Immature natural killer cell (primary cell): ENCODE measurements at regions not wholly inside any gene's neighbourhood (a gene's known extent, or its start where the extent isn't known, plus 50 kb on each side); places are given as distances from the start of the nearest gene placed in this dataset.

Source experiments
- DNase-seq, 3 donors: peaks; one replicate each; pipeline ENCODE4 v3.0.0; 2022; ENCODE audit warnings: mixed read lengths in 1 of 3
- H3K27ac Mint-ChIP-seq, 6 donors: one replicate each; pipeline ENCODE4 v1.8.0; 2020; ENCODE audit warnings: mixed read lengths in 6 of 6, mild to moderate bottlenecking in 5 of 6, inconsistent platforms in 4 of 6, moderate library complexity in 3 of 6
- H3K27me3 Mint-ChIP-seq, 3 donors: one replicate each; pipeline ENCODE4 v1.8.0; 2020 to 2021; ENCODE audit warnings: low read depth in 3 of 3, mild to moderate bottlenecking in 3 of 3, mixed read lengths in 3 of 3, moderate library complexity in 3 of 3, inconsistent platforms in 1 of 3
- H3K36me3 Mint-ChIP-seq, 3 donors: one replicate each; pipeline ENCODE4 v1.8.0; 2020; ENCODE audit warnings: mixed read lengths in 3 of 3, inconsistent platforms in 2 of 3, mild to moderate bottlenecking in 2 of 3
- H3K4me1 Mint-ChIP-seq, 2 donors: one replicate each; pipeline ENCODE4 v1.8.0; 2020; ENCODE audit warnings: inconsistent platforms in 2 of 2, mild to moderate bottlenecking in 2 of 2, mixed read lengths in 2 of 2, moderate library complexity in 1 of 2
- H3K4me3 Mint-ChIP-seq, 5 donors: one replicate each; pipeline ENCODE4 v1.8.0; 2020; ENCODE audit warnings: mild to moderate bottlenecking in 5 of 5, mixed read lengths in 5 of 5, inconsistent platforms in 3 of 5, moderate library complexity in 3 of 5
- H3K9me3 Mint-ChIP-seq, 6 donors: one replicate each; pipeline ENCODE4 v1.8.0; 2020; ENCODE audit warnings: mild to moderate bottlenecking in 6 of 6, mixed read lengths in 6 of 6, inconsistent platforms in 4 of 6, moderate library complexity in 3 of 6

DNA sequence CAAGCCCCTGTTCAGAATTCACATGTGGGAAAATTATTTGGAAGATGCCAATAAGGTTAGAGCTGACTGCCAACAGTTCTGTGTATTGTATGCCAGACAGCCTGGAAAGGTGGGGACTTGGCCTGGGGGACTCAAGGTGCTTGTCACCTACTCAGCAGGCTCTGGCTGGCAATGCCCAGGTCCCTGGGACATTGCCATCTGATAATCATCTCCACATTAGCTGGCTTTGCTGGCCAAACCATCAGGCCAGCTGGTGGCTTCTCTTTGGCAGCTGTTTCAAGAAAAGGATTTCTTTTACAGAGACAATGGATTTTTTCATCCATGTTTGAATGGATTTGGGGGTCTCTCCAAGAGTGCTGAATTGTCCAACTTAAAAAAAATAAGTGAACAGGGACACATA is 165.2 kb downstream of the BRMS1L start:
- DNase-seq, result no peak
- H3K27ac Mint-ChIP-seq, result no peak overlapping the region
- peaks cover 0 to 9% (median 0%) of the 10 kb centered on the region in 3 donors for H3K27me3 Mint-ChIP-seq
- no peak overlapping the region for H3K4me3 Mint-ChIP-seq
- peaks cover 0 to 2% (median 0%) of the 10 kb centered on the region in 6 donors for H3K9me3 Mint-ChIP-seq
- H3K4me1 Mint-ChIP-seq, result no peaks in the 10 kb centered on the region
- no peaks in the 10 kb centered on the region for H3K36me3 Mint-ChIP-seq

DNA sequence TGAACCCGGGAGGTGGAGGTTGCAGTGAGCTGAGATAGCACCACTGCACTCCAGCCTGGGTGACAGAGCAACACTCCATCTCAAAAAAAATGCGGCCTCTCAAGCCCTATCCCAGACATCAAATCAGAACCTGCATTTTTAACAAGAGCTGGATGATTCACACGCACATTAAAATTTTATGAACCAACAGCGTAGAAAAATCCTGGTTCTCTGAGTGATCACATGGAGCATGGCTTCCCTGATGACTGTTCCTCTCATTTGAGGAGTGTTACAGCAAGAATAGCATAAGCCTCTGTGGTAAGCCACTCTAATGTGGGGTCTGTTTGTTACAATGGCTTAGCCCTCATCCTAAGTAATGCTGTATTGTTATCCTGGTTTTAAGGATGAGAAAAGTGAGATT is 163.6 kb downstream of the BRMS1L start:
- Mint-ChIP-seq H3K27me3 (peaks cover 0 to 7% (median 0%) of the 10 kb centered on the region in 3 donors), H3K9me3 (peaks cover 0 to 2% (median 0%) of the 10 kb centered on the region in 6 donors), H3K4me1 (no peaks in the 10 kb centered on the region), H3K36me3 (no peaks in the 10 kb centered on the region), H3K4me3 (no peak overlapping the region), H3K27ac (no peak overlapping the region)
- no peak for DNase-seq

DNA sequence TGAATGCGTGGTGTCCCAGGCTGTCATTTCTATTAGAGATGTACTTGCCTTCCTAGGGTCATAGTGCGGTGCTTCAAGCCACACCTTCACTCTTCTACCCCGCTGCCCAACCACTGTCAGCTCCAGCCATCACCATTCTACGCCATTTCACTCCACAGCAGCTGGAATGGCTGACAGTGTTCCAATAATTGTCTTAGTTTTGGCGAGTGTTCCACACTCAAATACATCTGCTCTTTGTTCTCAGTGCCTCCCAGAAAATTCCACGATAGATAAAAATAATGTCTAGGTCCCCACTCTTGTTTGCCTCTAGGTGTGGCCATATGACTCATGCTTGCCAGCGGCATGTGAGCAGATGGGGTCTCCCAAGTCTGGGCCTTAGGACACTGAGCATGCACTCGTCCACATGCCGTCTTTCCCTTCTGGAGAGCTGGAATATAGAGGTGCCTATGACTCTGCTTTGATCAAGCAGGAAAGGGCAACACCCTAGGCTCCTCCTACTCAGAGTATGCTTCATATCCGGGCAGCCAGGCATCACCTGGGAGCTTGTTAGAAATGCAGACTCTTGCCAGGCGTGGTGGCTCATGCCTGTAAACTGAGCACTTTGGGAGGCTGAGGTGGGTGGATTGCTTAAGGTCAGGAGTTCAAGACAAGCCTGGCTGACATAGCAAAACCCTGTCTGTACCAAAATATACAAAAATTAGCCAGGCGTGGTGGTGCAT is 163.0 kb downstream of the BRMS1L start:
- no peak for DNase-seq
- Mint-ChIP-seq H3K36me3 (no peaks in the 10 kb centered on the region), H3K4me1 (no peaks in the 10 kb centered on the region), H3K27me3 (peaks cover 0 to 7% (median 0%) of the 10 kb centered on the region in 3 donors), H3K27ac (no peak overlapping the region), H3K4me3 (no peak overlapping the region), H3K9me3 (peaks cover 0 to 2% (median 0%) of the 10 kb centered on the region in 6 donors)

DNA sequence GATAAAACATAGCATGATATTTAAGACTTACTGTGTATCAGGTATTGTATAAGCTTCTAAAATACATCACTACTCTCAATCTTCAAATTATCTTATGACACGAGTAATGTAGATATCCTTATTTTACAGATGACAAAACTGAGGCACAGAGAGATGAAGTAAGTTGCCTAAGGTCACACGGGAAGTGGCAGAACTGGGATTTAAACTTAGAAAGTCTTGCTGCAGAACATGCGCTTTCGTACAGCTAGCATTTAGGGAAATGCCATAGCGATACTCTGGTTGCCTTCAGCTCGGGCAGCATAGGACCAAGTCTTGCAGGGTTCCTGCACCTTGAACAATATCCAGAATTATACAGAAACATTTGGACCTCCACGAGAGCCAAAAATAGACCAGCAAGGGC is 162.4 kb downstream of the BRMS1L start:
- Mint-ChIP-seq H3K4me1 (no peaks in the 10 kb centered on the region), H3K36me3 (no peaks in the 10 kb centered on the region), H3K27me3 (peaks cover 0 to 5% (median 0%) of the 10 kb centered on the region in 3 donors), H3K4me3 (no peak overlapping the region), H3K27ac (no peak overlapping the region), H3K9me3 (peaks cover 0 to 2% (median 0%) of the 10 kb centered on the region in 6 donors)
- DNase-seq, result no peak

DNA sequence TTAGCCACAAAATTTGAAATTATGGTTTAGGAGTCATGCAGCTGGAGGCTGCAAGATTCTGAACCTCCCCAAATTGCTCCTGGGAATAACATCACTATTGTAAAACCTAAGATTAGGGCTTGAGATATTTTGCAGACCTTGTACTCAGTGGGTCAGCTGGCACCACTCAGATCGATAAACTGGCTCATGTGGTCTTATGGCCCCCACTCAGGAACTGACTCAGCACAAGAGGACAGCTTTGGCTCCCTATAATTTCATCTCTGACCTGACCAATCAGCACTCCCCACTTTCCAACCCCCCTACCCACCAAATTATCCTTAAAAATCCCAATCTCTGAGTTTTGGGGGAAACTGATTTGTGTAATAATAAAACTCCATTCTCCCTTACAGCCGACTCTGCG is 161.6 kb downstream of the BRMS1L start:
- no peak for DNase-seq
- Mint-ChIP-seq H3K9me3 (peaks cover 0 to 2% (median 0%) of the 10 kb centered on the region in 6 donors), H3K36me3 (no peaks in the 10 kb centered on the region), H3K4me1 (no peaks in the 10 kb centered on the region), H3K27ac (no peak overlapping the region), H3K27me3 (peaks cover 0 to 5% (median 0%) of the 10 kb centered on the region in 3 donors), H3K4me3 (no peak overlapping the region)

DNA sequence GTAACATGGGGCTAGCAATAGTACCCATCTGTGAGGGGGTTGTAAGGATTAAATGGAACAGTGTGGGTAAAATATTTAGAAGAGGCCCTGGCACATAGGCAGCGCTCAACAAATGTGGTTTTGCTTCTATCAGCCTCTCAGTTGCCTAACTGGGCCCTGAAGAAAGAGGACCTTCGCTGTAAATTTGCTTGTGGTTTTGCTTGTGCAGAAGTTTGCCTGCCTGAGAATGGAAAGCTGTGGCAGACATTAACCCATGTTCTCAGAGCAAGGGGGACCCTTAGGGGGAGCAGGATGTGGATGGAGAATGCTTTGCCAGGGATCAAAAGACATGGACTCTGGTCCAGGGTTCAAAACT is 160.1 kb downstream of the BRMS1L start:
- Mint-ChIP-seq H3K4me3 (no peak overlapping the region), H3K36me3 (no peaks in the 10 kb centered on the region)

DNA sequence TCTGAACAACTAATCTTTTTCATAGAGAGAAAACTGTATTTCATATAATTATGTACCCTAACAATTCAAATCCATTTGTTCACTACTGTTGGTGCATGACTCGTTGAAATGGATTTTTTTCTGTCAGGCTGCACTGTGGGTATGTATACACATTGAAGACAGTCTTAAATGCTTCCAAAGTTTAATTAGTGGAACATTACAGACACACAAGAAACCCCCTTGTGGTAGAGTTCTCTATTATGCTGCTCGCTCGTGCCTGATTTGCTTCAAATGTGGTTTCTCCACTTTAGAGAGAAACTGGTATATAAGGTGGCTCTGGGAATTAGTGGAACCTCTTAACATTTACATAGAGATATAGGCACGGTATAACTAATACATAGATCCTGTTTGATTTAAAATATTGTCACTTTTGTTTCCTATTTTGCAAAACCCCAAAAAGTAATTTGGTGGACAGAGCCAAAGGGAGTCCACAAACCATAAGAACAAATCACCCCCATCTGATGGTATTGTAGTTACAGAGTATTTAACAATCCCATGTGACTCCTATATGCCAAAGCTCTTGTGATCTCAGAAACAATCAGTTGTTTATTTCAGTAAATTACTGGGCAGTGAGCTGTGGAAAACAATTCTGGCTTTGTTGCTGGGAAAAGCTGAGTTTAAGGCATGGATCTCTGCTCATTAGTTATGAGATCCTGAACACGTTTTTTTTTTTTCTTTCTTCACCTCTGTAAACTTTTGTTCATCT is 159.5 kb downstream of the BRMS1L start:
- Mint-ChIP-seq H3K4me3 (no peak overlapping the region), H3K27me3 (peaks cover 0 to 3% (median 0%) of the 10 kb centered on the region in 3 donors), H3K36me3 (no peaks in the 10 kb centered on the region), H3K27ac (no peak overlapping the region), H3K4me1 (no peaks in the 10 kb centered on the region), H3K9me3 (peaks cover 0 to 2% (median 0%) of the 10 kb centered on the region in 6 donors)
- no peak for DNase-seq

More for the DNA sequence above, 160.1 kb downstream of the BRMS1L start:
- Mint-ChIP-seq H3K27ac (no peak overlapping the region), H3K9me3 (peaks cover 0 to 2% (median 0%) of the 10 kb centered on the region in 6 donors), H3K4me1 (no peaks in the 10 kb centered on the region), H3K27me3 (peaks cover 0 to 5% (median 0%) of the 10 kb centered on the region in 3 donors)
- DNase-seq, result no peak

DNA sequence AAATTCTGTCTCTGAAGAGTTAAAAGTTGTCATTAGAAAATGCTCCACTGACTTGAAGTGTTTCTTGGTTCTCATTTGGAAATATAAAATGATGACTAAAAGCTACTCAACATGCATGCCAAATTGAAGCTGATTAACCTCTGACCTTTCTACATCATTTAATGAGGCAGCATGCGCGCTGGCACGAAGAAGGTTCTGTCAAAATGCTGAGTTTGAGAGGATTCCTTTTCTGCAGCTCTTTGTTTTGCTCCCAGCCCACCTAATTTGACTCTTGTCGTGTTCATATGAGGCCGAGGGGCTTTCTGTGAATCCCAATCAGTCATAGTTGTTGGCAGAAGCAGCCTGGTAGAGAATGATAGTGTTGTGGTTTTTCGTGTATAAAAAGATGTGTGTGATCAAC is 153.4 kb downstream of the BRMS1L start:
- Mint-ChIP-seq H3K27ac (no peak overlapping the region), H3K27me3 (peaks cover 0 to 3% (median 1%) of the 10 kb centered on the region in 3 donors), H3K36me3 (no peaks in the 10 kb centered on the region), H3K4me1 (no peaks in the 10 kb centered on the region), H3K4me3 (no peak overlapping the region), H3K9me3 (peaks cover 0 to 8% (median 0%) of the 10 kb centered on the region in 6 donors)
- DNase-seq, result no peak

DNA sequence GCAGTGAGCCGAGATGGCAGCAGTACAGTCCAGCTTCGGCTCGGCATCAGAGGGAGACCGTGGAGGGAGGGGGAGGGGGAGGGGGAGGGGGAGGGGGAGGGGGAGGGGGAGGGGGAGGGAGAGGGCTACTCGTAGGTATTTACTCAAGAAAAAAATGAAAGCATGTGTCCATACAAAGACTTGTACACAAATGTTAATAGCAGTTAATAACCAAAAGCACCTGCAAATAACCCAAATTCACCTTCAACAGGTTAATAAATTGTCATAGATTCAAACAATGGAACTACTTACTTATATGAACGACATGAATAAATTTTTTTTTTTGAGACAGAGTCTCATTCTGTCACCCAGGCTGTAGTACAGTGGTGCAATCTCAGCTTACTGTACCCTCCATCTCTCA is 152.4 kb downstream of the BRMS1L start:
- DNase-seq, result no peak
- no peaks in the 10 kb centered on the region for H3K36me3 Mint-ChIP-seq
- H3K27ac Mint-ChIP-seq, result no peak overlapping the region
- H3K4me3 Mint-ChIP-seq, result no peak overlapping the region
- H3K4me1 Mint-ChIP-seq, result no peaks in the 10 kb centered on the region
- peaks cover 0 to 3% (median 1%) of the 10 kb centered on the region in 3 donors for H3K27me3 Mint-ChIP-seq
- H3K9me3 Mint-ChIP-seq, result peaks cover 0 to 8% (median 0%) of the 10 kb centered on the region in 6 donors

DNA sequence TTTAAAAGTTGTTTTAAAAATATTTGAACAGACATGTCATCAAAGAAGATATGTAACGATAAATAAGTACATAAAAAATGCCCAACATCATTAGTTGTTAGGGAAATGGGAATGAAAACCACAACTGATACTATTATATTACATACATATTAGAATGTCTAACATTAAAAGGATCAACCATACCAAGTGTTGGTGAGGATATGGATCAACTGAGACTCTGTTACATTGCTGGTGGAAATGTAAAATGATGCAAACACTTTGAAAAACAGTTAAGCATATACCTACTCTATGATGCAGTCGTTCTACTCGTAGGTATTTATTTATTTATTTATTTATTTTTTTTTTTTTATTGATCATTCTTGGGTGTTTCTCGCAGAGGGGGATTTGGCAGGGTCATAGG is 149.7 kb downstream of the BRMS1L start:
- peaks cover 0 to 4% (median 3%) of the 10 kb centered on the region in 3 donors for H3K27me3 Mint-ChIP-seq
- no peaks in the 10 kb centered on the region for H3K4me1 Mint-ChIP-seq
- H3K27ac Mint-ChIP-seq, result no peak overlapping the region
- H3K4me3 Mint-ChIP-seq, result no peak overlapping the region
- peaks cover 0 to 8% (median 0%) of the 10 kb centered on the region in 6 donors for H3K9me3 Mint-ChIP-seq
- DNase-seq, result no peak
- H3K36me3 Mint-ChIP-seq, result no peaks in the 10 kb centered on the region

DNA sequence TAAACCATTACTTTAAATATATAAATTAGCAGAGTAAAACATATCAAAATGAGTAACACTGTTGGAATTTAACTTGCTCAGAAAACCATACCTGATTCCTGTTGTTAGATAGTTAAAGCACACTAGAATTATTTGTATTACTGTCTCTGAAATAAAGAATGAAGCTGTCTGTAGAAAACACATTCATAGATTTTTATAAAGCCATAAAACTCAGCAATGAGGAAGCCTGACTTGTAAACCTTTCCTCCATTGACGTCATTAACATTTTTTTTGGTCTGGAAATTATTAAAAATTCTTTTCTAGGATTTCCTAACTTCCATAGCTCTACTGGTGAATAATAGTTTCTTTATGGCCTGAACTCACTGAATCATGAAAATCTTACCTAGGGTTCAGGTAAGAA is 147.6 kb downstream of the BRMS1L start:
- Mint-ChIP-seq H3K9me3 (peaks cover 0 to 8% (median 0%) of the 10 kb centered on the region in 6 donors), H3K27me3 (peaks cover 0 to 9% (median 5%) of the 10 kb centered on the region in 3 donors), H3K4me3 (no peak overlapping the region), H3K4me1 (no peaks in the 10 kb centered on the region), H3K27ac (no peak overlapping the region), H3K36me3 (no peaks in the 10 kb centered on the region)
- DNase-seq, result no peak

DNA sequence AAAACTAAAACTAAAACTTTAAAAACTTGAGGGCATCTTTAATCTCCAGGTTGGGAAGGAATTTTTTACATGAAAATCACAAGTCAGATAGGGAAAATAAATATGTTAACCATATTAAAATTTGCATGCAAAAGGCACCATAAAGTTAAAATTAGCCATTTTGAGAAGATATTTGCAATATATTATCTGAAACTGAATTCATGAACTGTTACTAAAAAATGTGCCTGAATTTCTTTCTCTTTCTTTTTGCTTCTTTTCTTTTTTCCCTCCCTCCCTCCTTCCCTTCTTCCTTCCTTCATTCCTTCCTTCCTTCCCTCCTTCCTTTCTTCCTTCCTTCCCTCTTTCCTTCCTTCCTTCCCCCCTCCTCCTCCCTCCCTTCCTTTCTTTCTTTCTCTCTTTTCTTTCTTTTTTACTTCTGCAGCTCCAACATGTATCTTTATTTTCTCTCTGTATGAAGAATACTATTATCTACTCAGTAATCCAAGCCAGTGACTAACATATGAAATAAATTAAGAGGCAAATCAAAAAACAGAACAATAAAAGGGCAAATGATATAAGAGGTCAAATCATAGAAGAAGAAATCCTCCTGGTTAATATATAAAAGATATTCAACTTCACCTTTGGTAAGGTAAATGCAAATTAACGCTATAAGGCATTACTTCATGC is 146.0 kb downstream of the BRMS1L start:
- Mint-ChIP-seq H3K9me3 (peaks cover 0 to 8% (median 1%) of the 10 kb centered on the region in 6 donors), H3K4me1 (no peaks in the 10 kb centered on the region)

DNA sequence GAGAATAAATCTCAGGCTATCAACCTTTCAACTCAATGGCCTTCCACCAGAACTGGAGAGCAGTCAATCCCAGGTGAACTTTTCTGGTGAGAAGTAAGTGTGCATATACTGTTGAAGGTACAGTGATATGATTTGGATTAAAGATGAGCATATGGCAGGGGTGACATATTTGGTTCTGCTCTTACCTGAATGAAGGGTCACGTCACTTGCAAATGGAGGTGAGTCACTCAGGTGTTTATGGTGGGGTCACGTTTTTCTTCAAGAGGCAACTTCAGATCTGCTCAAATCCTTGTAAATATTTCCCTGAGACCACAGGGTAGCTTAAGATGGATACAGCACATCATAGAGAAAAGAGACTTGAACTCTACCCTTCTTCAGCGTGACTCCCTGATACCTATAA is 143.2 kb downstream of the BRMS1L start:
- Mint-ChIP-seq H3K4me1 (no peaks in the 10 kb centered on the region), H3K27me3 (peaks cover 2 to 9% (median 5%) of the 10 kb centered on the region in 3 donors), H3K36me3 (no peaks in the 10 kb centered on the region), H3K4me3 (no peak overlapping the region), H3K27ac (no peak overlapping the region), H3K9me3 (peaks cover 0 to 3% (median 0%) of the 10 kb centered on the region in 6 donors)
- no peak for DNase-seq

More for the DNA sequence above, 146.0 kb downstream of the BRMS1L start:
- Mint-ChIP-seq H3K27ac (no peak overlapping the region), H3K36me3 (no peaks in the 10 kb centered on the region), H3K27me3 (peaks cover 0 to 9% (median 6%) of the 10 kb centered on the region in 3 donors), H3K4me3 (no peak overlapping the region)
- DNase-seq, result no peak

DNA sequence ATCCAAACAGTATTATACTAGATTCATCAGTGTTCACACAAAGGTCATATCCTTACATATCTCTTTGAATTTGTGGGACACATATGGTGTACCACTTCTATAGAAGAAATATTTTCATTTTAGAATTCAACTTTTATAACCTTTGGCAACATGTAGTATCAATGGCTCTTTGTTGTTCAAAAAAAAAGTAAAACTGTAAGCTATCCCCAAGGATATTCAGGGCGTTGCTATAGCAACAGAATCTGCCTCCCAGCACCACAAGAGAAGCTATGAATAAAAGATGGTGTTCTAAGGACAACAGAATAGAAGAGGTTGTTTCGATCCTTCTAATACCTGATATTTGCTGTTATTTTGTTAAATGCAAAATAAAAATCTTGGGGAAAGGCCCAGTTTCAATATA is 139.3 kb downstream of the BRMS1L start:
- DNase-seq, result no peak
- Mint-ChIP-seq H3K4me1 (no peaks in the 10 kb centered on the region), H3K36me3 (no peaks in the 10 kb centered on the region), H3K9me3 (peaks cover 0 to 3% (median 0%) of the 10 kb centered on the region in 6 donors), H3K4me3 (no peak overlapping the region), H3K27ac (no peak overlapping the region), H3K27me3 (peaks cover 2 to 9% (median 3%) of the 10 kb centered on the region in 3 donors)
